ENCODE measurements at regions not wholly inside any gene's neighbourhood (a gene's known extent, or its start where the extent isn't known, plus 50 kb on each side); places are given as distances from the start of the nearest gene placed in this dataset.

DNA sequence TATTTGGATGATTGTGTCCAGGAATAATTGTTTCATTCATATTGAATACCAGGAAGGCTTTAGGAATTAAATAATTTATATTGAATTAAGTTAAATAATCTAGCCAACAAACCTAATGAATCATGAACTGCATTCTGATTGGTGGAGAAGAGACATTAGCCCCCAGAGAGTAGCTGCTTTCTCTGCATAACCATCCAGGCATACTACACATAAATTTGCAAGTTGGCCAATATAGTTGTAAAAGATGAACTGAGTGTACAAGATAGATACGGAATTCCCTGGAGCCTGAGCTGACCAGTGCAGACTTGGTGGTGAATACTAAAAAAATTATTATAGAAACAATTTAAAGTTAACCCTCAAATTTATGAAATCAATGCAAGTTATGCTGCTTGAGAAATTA is 311.8 kb upstream of the KIF2A start:
- TF ChIP-seq, protein P1, sequence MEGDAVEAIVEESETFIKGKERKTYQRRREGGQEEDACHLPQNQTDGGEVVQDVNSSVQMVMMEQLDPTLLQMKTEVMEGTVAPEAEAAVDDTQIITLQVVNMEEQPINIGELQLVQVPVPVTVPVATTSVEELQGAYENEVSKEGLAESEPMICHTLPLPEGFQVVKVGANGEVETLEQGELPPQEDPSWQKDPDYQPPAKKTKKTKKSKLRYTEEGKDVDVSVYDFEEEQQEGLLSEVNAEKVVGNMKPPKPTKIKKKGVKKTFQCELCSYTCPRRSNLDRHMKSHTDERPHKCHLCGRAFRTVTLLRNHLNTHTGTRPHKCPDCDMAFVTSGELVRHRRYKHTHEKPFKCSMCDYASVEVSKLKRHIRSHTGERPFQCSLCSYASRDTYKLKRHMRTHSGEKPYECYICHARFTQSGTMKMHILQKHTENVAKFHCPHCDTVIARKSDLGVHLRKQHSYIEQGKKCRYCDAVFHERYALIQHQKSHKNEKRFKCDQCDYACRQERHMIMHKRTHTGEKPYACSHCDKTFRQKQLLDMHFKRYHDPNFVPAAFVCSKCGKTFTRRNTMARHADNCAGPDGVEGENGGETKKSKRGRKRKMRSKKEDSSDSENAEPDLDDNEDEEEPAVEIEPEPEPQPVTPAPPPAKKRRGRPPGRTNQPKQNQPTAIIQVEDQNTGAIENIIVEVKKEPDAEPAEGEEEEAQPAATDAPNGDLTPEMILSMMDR (IDR thresholded peaks at IDR 0.05; ENCODE audit: low read depth, low read length) = no peak
- TF ChIP-seq POLR2A (IDR thresholded peaks at IDR 0.05; ENCODE audit: extremely low read depth, insufficient read length) = no peak
- TF ChIP-seq, protein P2, sequence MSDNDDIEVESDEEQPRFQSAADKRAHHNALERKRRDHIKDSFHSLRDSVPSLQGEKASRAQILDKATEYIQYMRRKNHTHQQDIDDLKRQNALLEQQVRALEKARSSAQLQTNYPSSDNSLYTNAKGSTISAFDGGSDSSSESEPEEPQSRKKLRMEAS (IDR thresholded peaks at IDR 0.05; ENCODE audit: low read depth, low read length) = no peak

Data from NB4 (cell line).